ENCODE measurements at regions not wholly inside any gene's neighbourhood (a gene's known extent, or its start where the extent isn't known, plus 50 kb on each side); places are given as distances from the start of the nearest gene placed in this dataset.
"Not testable (repeated sequence)": the region's sequence is repeated elsewhere in the genome, so short reads cannot be mapped to it uniquely, and the experiment has no call there.

- peak; percentile 13 for DNase-seq (ENCODE audit: low spot score)
Measured at GRCh38 chr6:2378046-2378657, 132.7 kb upstream of the GMDS start.

GRCh38 chr6:2376429-2377355, 131.3 kb upstream of the GMDS start:
- no peak for DNase-seq (ENCODE audit: low spot score)

GRCh38 chr6:2375443-2375842, 130.0 kb upstream of the GMDS start:
- DNase-seq (ENCODE audit: low spot score) = no peak

GRCh38 chr6:2369606-2370005, 124.2 kb upstream of the GMDS start:
- no peak for DNase-seq (ENCODE audit: low spot score)

- no peak for DNase-seq (ENCODE audit: low spot score)
Measured at GRCh38 chr6:2363211-2363610, 117.8 kb upstream of the GMDS start.

- DNase-seq (ENCODE audit: low spot score) = no peak
Measured at GRCh38 chr6:2361195-2361594, 115.8 kb upstream of the GMDS start.

GRCh38 chr6:2360716-2361115, 115.3 kb upstream of the GMDS start:
- DNase-seq (ENCODE audit: low spot score) = no peak

- no peak for DNase-seq (ENCODE audit: low spot score)
Measured at GRCh38 chr6:2360126-2360525, 114.7 kb upstream of the GMDS start.

GRCh38 chr6:2355150-2355549, 109.7 kb upstream of the GMDS start:
- DNase-seq (ENCODE audit: low spot score) = no peak

- DNase-seq (ENCODE audit: low spot score) = no peak
Measured at GRCh38 chr6:2354138-2354491, 108.7 kb upstream of the GMDS start.

GRCh38 chr6:2353412-2354137, 108.2 kb upstream of the GMDS start:
- peak; percentile 44 for DNase-seq (ENCODE audit: low spot score)

GRCh38 chr6:2351807-2352431, 106.5 kb upstream of the GMDS start:
- DNase-seq (ENCODE audit: low spot score) = no peak

- DNase-seq (ENCODE audit: low spot score) = no peak
Measured at GRCh38 chr6:2351090-2351489, 105.7 kb upstream of the GMDS start.

- DNase-seq (ENCODE audit: low spot score) = no peak
Measured at GRCh38 chr6:2346078-2346477, 100.7 kb upstream of the GMDS start.

GRCh38 chr6:2344319-2344905, 99.0 kb upstream of the GMDS start:
- DNase-seq (ENCODE audit: low spot score) = no peak

GRCh38 chr6:2327591-2327990, 82.2 kb upstream of the GMDS start:
- DNase-seq (ENCODE audit: low spot score) = no peak

- no peak for DNase-seq (ENCODE audit: low spot score)
Measured at GRCh38 chr6:2324166-2324953, 79.0 kb upstream of the GMDS start.

GRCh38 chr6:2317498-2317897, 72.1 kb upstream of the GMDS start:
- DNase-seq (ENCODE audit: low spot score) = not testable (repeated sequence)

- no peak for DNase-seq (ENCODE audit: low spot score)
Measured at GRCh38 chr6:2314641-2315040, 69.2 kb upstream of the GMDS start.

- DNase-seq (ENCODE audit: low spot score) = no peak
Measured at GRCh38 chr6:2310042-2310441, 64.6 kb upstream of the GMDS start.

GRCh38 chr6:2309122-2309521, 63.7 kb upstream of the GMDS start:
- no peak for DNase-seq (ENCODE audit: low spot score)
